ENCODE measurements at regions not wholly inside any gene's neighbourhood (a gene's known extent, or its start where the extent isn't known, plus 50 kb on each side); places are given as distances from the start of the nearest gene placed in this dataset.

- no peak for DNase-seq
Measured at GRCh38 chr7:98679741-98680140, 62.7 kb downstream of the NPTX2 start.

DNA sequence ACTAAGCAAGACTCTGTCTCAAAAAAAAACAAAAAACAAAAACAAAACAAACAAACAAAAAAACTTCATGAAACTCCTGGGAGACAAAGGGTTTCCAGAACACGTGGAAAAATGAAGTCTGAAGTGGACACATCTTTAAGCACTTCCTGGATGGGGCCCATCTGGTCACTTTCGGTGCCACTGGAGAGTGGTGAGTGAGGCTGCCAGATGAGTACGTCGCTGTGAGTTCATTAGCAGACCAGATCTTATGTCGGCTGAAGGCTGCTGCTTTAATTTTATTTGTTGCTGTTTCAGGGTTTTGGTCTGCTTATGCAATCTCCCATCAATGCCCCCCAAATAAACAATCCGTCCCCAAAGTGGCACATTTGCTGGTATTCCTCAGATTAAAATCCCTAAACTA lies 64.4 kb downstream of the NPTX2 start:
- no peak for DNase-seq

DNA sequence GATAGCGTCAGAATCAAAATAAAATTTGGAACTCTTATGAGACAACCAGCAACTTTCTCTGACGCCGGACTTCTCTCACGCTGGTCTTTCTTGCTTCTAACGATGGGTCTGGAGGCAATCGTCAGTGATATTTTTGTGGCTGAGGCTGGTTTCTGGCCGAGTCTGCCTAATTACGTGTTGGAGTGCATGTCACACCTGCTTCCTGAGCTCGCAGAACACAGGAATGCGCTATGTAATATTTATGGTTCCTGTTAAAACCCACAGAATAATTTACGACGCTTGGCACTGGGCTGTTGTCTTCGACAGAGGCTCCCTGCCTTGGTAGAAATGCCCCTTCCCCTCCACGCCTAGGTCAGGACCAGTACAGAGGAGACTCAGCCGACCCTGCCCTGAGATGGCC lies 64.9 kb downstream of the NPTX2 start:
- DNase-seq = no peak

DNA sequence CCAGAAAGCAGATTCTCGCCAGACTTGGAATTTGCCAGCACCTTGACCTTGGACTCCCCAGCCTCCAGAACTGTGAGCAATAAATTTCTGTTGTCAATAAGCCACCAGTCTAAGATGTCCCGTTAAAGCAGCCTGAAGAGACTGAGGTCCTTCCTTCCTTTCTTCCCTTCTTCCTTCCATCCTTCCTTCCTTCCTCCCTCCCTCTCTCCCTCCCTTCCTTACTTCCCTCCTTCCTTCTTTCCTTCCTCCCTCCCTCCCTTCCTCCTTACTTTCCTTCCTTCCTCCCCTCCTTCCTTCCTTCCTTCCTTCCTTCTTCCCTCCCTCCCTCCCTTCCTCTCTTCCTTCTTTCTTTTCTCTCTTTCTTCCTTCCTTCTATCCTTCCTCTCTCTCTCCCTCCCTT lies 66.4 kb downstream of the NPTX2 start:
- DNase-seq = no peak

GRCh38 chr7:98685541-98685940 lies 68.5 kb downstream of the NPTX2 start:
- DNase-seq = no peak

DNA sequence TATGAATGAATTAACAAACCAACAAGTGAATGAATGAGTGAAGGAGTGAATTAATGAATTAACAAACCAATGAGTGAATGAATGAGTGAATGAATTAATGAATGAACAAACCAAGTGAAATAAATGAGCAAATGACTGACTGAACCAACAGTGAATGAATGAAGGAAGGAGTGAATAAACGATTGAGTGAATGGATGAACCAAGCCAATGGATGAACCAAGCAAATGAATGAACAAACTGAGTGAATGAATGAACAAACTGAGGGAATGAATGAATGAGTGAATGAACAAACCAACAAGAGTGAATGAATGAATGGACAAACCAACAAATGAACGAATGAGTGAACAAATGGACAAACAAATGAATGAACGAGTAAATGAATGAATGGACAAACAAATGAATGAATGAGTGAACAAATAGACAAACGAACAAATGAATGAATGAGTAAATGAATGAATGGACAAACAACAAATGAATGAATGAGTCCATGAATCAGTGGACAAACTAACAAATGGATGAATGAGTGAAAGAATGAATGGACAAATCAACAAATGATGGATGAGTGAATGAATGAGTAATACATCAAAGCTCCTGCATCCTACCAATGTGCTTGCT lies 69.5 kb downstream of the NPTX2 start:
- DNase-seq = no peak

DNA sequence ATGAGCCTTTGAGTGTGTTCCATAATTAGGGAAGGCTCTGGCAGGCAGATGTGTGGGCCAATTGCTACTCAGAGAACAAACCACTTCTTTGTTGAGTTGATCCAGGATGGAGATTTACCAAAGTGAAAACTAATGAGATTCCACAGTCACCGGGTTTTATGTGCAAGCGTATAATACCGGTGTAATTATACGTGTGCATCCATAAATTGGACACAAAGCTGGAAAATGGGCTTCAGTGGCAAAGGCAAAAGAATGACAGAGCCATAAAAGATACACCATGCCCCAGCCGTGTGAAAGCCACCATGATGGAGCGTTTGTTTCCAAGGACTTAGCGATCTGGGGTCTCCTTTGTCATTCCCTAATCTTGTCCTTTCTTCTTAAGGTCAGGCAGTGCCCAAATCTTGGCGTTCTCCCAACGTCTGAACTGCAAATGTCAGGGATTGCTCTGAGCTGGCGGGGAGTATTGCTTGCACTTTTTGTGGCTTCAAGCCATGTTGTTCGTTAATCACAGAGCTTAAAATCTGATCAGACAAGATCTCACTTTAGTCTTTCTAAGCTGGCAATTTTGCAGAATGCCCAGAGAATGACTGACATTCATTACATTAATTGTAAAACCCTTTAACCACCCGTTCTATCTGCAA lies 70.1 kb downstream of the NPTX2 start:
- no peak for DNase-seq

DNA sequence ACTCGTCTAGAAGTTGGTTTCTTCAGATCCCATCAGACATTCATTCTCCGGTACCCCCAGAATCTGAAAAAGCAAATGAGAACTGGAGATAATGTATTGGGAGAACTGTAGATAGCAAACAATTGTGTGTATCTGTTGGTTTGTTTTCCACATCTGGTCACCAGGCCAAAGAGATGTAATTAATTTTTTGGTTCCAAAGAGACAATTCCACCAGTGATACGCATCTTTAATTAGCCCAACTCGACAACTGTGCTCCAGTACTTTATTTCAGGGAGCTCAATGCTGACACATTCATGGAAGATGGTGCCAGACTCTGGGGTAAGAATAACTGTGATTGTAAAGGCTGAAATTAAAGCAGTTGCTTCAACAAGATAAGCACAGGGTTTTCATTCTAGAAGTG lies 74.5 kb downstream of the NPTX2 start:
- no peak for DNase-seq

DNA sequence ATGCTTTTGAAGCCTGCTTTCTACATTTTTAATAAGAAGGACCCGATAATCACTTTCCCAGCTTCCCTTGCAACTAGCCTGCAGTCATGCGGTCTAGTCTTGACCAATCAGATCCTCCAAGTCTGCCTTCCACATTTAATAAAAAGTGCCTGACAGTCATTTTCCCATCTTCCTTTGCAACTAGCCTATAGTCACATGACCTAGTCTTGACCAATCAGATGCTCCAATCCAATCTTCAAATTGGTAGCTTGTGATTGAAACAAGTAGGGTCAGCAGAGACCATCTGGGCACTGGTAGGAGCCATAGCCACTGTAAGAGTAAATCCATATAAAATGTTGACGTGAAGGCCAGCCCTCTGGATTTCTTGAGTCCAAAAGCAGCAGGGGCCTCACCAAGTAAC lies 80.0 kb downstream of the NPTX2 start:
- DNase-seq = no peak

- DNase-seq = no peak
Measured at GRCh38 chr7:98697485-98698240, 80.6 kb downstream of the NPTX2 start.

DNA sequence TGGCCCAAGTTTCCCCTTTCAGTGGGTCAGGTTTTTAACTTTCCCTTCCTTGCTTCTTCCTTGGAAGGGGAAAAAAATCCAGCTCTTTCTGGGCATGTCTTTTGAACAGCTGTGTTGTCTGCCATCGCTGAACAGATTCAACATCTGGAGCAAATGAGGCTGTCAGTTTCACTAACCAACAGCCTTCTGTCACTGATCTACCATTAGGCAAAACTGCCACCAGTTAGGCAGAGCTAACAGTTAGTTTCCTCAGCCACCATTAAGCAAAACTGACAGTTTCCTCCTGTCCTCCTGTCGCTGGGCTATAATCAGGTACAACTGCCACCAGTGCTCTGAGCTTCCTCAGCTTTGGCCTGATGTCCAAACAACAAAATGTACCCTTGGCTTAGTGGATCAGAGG lies 81.9 kb downstream of the NPTX2 start:
- DNase-seq = no peak

DNA sequence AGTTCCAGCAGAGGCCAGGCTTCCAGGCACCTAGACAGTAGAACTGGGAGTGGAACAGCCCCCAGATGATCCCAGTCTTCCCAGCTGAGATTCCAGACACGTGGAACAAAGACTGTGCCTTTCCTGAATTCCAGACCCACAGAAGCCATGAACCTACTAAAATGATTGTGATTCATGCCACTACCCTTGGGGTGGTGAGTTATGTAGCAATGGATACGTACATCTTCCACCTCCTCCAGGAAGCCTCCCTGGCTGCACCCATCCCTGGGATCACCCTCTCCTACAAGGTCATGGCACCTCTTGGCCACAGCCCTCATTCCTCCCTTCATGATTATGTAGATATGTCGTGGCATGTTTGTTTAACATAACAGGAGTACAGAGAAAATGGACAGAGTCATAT lies 83.4 kb downstream of the NPTX2 start:
- DNase-seq = no peak

DNA sequence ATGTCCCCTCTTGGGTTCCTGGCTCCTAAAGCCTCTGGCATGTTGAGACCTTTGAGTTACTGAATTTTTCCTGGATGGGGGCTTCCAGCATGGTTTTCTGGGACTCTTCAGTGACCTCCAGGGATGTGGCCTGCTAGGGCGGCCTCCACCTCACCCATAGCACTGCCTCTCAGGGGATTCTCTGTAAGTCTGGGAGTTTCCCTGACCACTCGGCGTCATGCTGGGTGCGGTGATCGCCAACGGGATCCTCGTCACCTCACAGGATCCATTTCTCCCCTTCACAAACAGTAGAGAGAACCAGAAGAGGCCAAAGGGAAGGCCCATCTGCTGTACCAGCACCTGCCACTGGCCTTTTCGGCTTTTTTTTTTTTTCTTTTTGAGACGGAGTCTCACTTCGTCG lies 84.3 kb downstream of the NPTX2 start:
- no peak for DNase-seq

GRCh38 chr7:98702021-98702420 lies 84.9 kb downstream of the NPTX2 start:
- DNase-seq = no peak

DNA sequence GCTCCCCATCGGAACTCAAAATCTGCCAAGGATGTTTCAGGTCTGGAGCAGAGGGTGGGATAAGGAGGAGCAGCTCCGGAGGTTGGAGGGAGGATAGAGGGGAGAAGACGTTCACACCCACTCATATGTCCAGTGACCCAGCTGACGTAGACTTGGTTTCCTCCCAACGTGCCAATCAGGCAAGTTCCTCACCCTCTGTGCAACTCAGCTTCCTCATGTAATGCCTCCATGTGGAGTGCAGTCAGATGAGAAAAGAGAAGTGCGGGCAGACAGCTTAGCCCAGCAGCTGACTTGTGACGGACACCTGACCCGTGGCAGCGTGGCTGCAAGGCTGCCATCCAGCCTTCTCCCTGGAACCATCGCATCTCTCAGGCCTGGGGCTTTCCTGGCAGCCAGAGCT lies 86.8 kb downstream of the NPTX2 start:
- no peak for DNase-seq

DNA sequence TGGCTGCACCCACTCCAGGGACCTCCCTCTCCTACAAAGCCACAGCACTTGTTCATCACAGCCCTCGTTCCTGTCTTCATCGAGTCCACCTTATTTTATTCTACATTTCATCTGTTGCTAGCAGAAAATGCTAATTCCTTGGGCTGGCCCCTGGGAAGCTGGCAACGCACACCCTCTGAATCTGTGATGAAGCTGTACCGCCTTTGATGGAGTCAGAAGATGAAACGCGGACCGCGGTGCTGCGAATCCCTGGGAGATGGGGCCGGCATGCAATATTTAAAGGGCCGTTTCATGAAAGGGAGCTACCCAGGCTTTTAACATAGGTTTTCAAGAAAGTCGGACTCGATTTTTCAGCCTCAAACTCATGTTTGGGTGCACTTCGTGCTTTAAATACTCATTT lies 88.5 kb downstream of the NPTX2 start:
- DNase-seq = no peak

DNA sequence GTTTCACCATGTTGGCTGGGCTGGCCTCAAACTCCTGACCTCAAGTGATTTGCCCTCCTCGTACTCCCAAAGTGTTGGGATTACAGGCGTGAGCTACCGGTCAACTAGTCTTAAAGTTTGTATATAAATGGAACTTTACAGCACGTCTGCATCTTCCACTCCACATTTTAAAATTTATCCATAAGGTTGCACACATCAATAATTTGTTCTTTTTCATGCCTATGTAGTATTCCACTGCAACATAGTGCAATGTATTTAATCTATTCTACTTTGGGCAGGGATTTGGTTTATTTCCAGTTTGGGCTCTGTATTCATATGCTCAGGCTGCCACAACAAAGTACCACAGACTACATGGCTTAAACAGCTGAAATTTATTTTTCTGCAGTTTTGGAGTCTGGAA lies 90.0 kb downstream of the NPTX2 start:
- no peak for DNase-seq

GRCh38 chr7:98711945-98712344 lies 94.9 kb downstream of the NPTX2 start:
- DNase-seq = no peak

DNA sequence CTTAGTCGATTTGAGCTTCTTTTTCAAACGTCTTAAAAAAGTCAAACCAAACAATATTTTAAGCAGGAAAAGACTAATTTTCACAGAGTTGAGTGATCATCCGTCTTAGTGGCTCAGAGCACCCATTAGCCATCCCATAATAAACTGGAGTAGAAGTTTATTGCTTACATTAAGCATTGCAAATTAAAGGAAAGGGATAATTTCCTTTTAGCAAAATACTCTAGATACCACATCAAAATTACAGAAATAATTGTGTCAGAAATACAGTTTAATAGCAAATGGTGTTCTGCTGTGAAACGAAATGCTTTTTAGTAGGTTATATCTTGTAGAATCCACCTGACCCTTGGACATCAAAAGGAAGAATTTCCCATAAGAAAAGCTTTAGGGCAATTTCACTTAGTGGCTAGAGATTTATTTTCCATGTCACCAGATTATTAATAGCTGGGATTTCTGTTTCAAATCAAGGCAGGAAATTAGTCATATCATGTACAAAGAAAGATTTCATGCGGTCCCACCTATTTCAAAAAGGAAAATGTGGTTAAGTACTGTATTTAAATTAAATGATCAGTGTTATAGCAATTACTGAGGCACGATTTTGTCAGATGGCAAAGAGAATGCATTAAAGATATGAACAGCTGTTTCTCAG lies 96.2 kb downstream of the NPTX2 start:
- no peak for DNase-seq

- no peak for DNase-seq
Measured at GRCh38 chr7:98719396-98719795, 102.3 kb downstream of the NPTX2 start.

- no peak for DNase-seq
Measured at GRCh38 chr7:98722402-98722801, 105.3 kb downstream of the NPTX2 start.

DNA sequence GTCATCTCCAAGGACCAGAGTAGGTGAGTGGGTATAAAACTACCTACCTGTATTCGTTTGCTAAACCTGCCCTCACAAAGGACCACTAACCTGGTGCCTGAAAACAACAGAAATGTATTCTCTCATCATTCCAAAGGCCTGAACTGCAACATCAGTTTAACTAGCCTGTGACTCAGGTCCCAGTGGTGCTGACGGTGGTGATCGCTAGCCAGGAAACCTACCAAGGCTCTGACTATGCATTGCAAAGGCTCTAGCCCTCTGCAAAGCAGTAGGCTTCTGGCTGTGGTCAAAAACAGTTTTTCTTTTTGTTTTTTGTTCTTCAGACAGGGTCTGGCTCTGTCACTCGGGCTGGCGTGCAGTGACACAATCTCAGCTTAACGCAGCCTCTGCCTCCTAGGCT lies 107.5 kb downstream of the NPTX2 start:
- DNase-seq = no peak

DNA sequence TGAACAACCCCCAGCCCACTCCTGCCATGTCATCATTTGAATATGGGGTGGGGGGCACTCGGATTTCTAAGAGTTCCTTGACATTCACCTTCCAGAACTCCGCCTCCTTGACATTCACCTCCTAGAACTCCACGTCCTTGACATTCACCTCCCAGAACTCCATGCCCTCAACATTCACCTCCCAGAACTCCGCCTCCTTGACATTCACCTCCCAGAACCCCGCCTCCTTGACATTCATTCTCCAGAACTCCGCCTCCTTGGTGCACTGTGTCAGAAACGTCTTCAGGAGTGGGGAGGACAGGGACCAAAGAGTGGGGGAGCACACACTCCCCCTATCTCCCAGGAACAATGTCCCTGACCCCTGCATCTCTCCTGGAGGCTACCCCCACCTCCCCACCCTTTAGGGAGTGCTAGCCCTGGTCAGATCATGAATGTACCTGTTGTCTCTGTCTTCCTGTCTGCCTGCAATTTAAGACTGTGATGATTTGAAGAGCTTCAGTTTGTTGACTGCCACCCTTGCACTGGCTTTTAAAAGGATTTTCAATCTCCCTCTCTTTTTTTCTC lies 110.1 kb downstream of the NPTX2 start:
- DNase-seq = no peak

GRCh38 chr7:98728555-98728954 lies 111.5 kb downstream of the NPTX2 start:
- DNase-seq = no peak

All from effector CD8-positive, alpha-beta T cell (primary cell).